ENCODE measurements at regions not wholly inside any gene's neighbourhood (a gene's known extent, or its start where the extent isn't known, plus 50 kb on each side); places are given as distances from the start of the nearest gene placed in this dataset.

GRCh38 chr10:55734112-55734511 is 626.9 kb downstream of the ZWINT start:
- no peak for TF ChIP-seq CTCF (IDR thresholded peaks at IDR 0.05; ENCODE audit: low read depth, low read length, poor library complexity, severe bottlenecking)
- TF ChIP-seq EZH2phosphoT487 (IDR thresholded peaks at IDR 0.05; ENCODE audit: borderline replicate concordance, low read length) = no peak

Data from DOHH2 (cell line).